Lung (tissue), 11 donors: ENCODE measurements at regions not wholly inside any gene's neighbourhood (a gene's known extent, or its start where the extent isn't known, plus 50 kb on each side); places are given as distances from the start of the nearest gene placed in this dataset.

Source experiments
- ATAC-seq: fragments of 200-7000 bp; cut with Tn5 transposase; one replicate; pipeline ENCODE4 v1.9.1; 2020; ENCODE audit warnings: moderate number of reproducible peaks; ENCODE audit not compliant: insufficient read depth, low FRiP score
- DNase-seq, 3 donors: peaks; one replicate each; pipeline ENCODE4 v3.0.0-alpha.2; 2013 to 2017
- H3K27ac ChIP-seq, 2 donors: one replicate each; pipeline ENCODE4 v1.5.1; 2013; ENCODE audit warnings: mild to moderate bottlenecking in 2 of 2, moderate library complexity in 2 of 2, control low read depth in 1 of 2, inconsistent platforms in 1 of 2, low read depth in 1 of 2, low read length in 1 of 2
- H3K27me3 ChIP-seq, 3 donors: one replicate each; pipeline ENCODE4 v1.5.1; 2013; ENCODE audit warnings: low read length in 2 of 3; ENCODE audit not compliant: control insufficient read depth in 3 of 3, insufficient read depth in 3 of 3
- H3K36me3 ChIP-seq, 4 donors: one replicate each; pipeline ENCODE4 v1.5.1; 2013; ENCODE audit warnings: low read length in 4 of 4, mild to moderate bottlenecking in 1 of 4, moderate library complexity in 1 of 4; ENCODE audit not compliant: control insufficient read depth in 4 of 4, insufficient read depth in 4 of 4
- H3K4me1 ChIP-seq, 5 donors: one replicate each; pipeline ENCODE4 v1.5.1; 2013; ENCODE audit warnings: low read length in 5 of 5, mild to moderate bottlenecking in 2 of 5, moderate library complexity in 1 of 5; ENCODE audit not compliant: control insufficient read depth in 5 of 5, insufficient read depth in 5 of 5
- H3K4me3 ChIP-seq: one replicate; pipeline ENCODE4 v1.5.1; 2013; ENCODE audit warnings: mild to moderate bottlenecking, control low read depth, moderate library complexity
- H3K9ac ChIP-seq, 2 donors: one replicate each; pipeline ENCODE4 v1.5.1; 2013; ENCODE audit warnings: low read length in 2 of 2, control low read depth in 1 of 2; ENCODE audit not compliant: insufficient read depth in 1 of 2
- H3K9me3 ChIP-seq, 4 donors: one replicate each; pipeline ENCODE4 v1.5.1; 2013; ENCODE audit warnings: low read length in 3 of 4, mild to moderate bottlenecking in 1 of 4, moderate library complexity in 1 of 4; ENCODE audit not compliant: control insufficient read depth in 4 of 4, insufficient read depth in 3 of 4
- CTCF ChIP-seq: IDR thresholded peaks from 2 replicates; pipeline ENCODE4 v1.5.1; 2012; ENCODE audit warnings: mild to moderate bottlenecking; ENCODE audit errors: control extremely low read depth, extremely low read depth
- WGBS, 2 donors: extraction: QIAGEN DNeasy Blood & Tissue Kit; methylation state at CpG; one replicate each; pipeline ENCODE4 v1.1.7; 2013; 5-methylcytosine and 5-hydroxymethylcytosine counted together
- donor health status: control.
- donor health status: control.
- donor health status: Bipolar disorder and iron deficiency.
- donor health status: healthy.
- donor health status: DM: yes; HTN: yes; CAD: no.

- no peak for DNase-seq
- H3K27me3 ChIP-seq: no peaks in the 10 kb centered on the region
- H3K9ac ChIP-seq: no peak overlapping the region
- ATAC-seq: no peak
- no peak overlapping the region for H3K27ac ChIP-seq
- no peak for TF ChIP-seq CTCF
- no peak overlapping the region for H3K4me3 ChIP-seq
- 65 to 73% methylated on average over 11 of the region's 11 CpGs for WGBS, 2 donors
- H3K36me3 ChIP-seq: no peaks in the 10 kb centered on the region
- H3K9me3 ChIP-seq: peaks cover 0 to 7% (median 0%) of the 10 kb centered on the region in 4 donors
- no peaks in the 10 kb centered on the region for H3K4me1 ChIP-seq
These were observed 145.8 kb downstream of the CYLD start for GRCh38 chr16:50887500-50888298.

- Histone ChIP-seq H3K9me3 (peaks cover 0 to 7% (median 0%) of the 10 kb centered on the region in 4 donors), H3K36me3 (no peaks in the 10 kb centered on the region), H3K9ac (no peak overlapping the region), H3K27me3 (no peaks in the 10 kb centered on the region), H3K4me3 (no peak overlapping the region), H3K27ac (no peak overlapping the region), H3K4me1 (no peaks in the 10 kb centered on the region)
- DNase-seq: no peak
- ATAC-seq: no peak
- WGBS, 2 donors: 50 to 51% methylated on average over 22 of the region's 22 CpGs
- no peak for TF ChIP-seq CTCF
These were observed 142.4 kb downstream of the CYLD start for GRCh38 chr16:50884066-50884860.

GRCh38 chr16:50881956-50882355, 140.1 kb downstream of the CYLD start:
- no peaks in the 10 kb centered on the region for H3K4me1 ChIP-seq
- no peak overlapping the region for H3K4me3 ChIP-seq
- no peak overlapping the region for H3K9ac ChIP-seq
- H3K9me3 ChIP-seq: peaks cover 0 to 7% (median 0%) of the 10 kb centered on the region in 4 donors
- no peak overlapping the region for H3K27ac ChIP-seq
- no peak for DNase-seq
- H3K36me3 ChIP-seq: no peaks in the 10 kb centered on the region
- WGBS, 2 donors: 79 to 89% methylated on average over 9 of the region's 9 CpGs
- no peaks in the 10 kb centered on the region for H3K27me3 ChIP-seq
- no peak for TF ChIP-seq CTCF
- no peak for ATAC-seq
